Keratinocyte (primary cell): ENCODE measurements at regions not wholly inside any gene's neighbourhood (a gene's known extent, or its start where the extent isn't known, plus 50 kb on each side); places are given as distances from the start of the nearest gene placed in this dataset.
"Not testable (repeated sequence)": the region's sequence is repeated elsewhere in the genome, so short reads cannot be mapped to it uniquely, and the experiment has no call there.

ENCODE experiments used
- DNase-seq: peaks from one replicate; pipeline ENCODE4 v3.0.0-alpha.2; 2011; ENCODE audit warnings: low read depth, missing footprints, low spot score
- FAIRE-seq: peaks from 2 replicates; lab custom pipeline; 2011; peaks lifted over from hg19 to GRCh38; lab: Jason Lieb, UNC
- H2AFZ ChIP-seq: 2 replicates; pipeline ENCODE4 v1.6.0; 2012; ENCODE audit warnings: low read length, control low read depth, inconsistent platforms; ENCODE audit not compliant: control insufficient read depth
- H3K27ac ChIP-seq: 2 replicates; pipeline ENCODE4 v1.5.1; 2011; ENCODE audit warnings: low read length; ENCODE audit not compliant: control insufficient read depth, insufficient read depth
- H3K27me3 ChIP-seq: 3 replicates; pipeline ENCODE4 v1.6.0; 2011; ENCODE audit warnings: low read length; ENCODE audit not compliant: control insufficient read depth, insufficient read depth; ENCODE audit errors: extremely low read depth
- H3K36me3 ChIP-seq, 2 experiments: 2 replicates in 1 of 2; 3 replicates in 1 of 2; pipeline ENCODE4 v1.5.1; 2011; ENCODE audit warnings: low read length in 2 of 2, mild to moderate bottlenecking in 1 of 2; ENCODE audit not compliant: control insufficient read depth in 2 of 2, insufficient read depth in 2 of 2; ENCODE audit errors: extremely low read depth in 1 of 2
- H3K4me1 ChIP-seq: 3 replicates; pipeline ENCODE4 v1.5.1; 2011; ENCODE audit warnings: low read length; ENCODE audit not compliant: control insufficient read depth, insufficient read depth; ENCODE audit errors: extremely low read depth
- H3K4me2 ChIP-seq: 3 replicates; pipeline ENCODE4 v1.6.0; 2011; ENCODE audit warnings: low read depth, low read length; ENCODE audit not compliant: control insufficient read depth, insufficient read depth; ENCODE audit errors: extremely low read depth
- H3K4me3 ChIP-seq, 3 experiments: fragments of 200-600 bp in 1 of 3; sonication (generic) in 1 of 3; 2 replicates in 2 of 3; 3 replicates in 1 of 3; pipeline ENCODE4 v1.5.1; 2011 to 2016; ENCODE audit warnings: low read length in 3 of 3, mild to moderate bottlenecking in 3 of 3, control low read depth in 2 of 3, inconsistent platforms in 1 of 3, low read depth in 1 of 3, mixed read lengths in 1 of 3, mixed run types in 1 of 3, moderate library complexity in 1 of 3; ENCODE audit not compliant: control insufficient read depth in 2 of 3, insufficient read depth in 2 of 3; ENCODE audit errors: extremely low read depth in 1 of 3
- H3K79me2 ChIP-seq: 2 replicates; pipeline ENCODE4 v1.6.0; 2012; ENCODE audit warnings: low read length; ENCODE audit not compliant: control insufficient read depth, insufficient read depth
- H3K9ac ChIP-seq: 3 replicates; pipeline ENCODE4 v1.6.0; 2011; ENCODE audit warnings: low read length; ENCODE audit not compliant: control insufficient read depth, insufficient read depth; ENCODE audit errors: extremely low read depth
- H3K9me1 ChIP-seq: 3 replicates; pipeline ENCODE4 v1.6.0; 2011; ENCODE audit warnings: low read length; ENCODE audit not compliant: control insufficient read depth, insufficient read depth; ENCODE audit errors: extremely low read depth
- H3K9me3 ChIP-seq: 2 replicates; pipeline ENCODE4 v1.5.1; 2012; ENCODE audit warnings: low read depth, low read length; ENCODE audit not compliant: control insufficient read depth
- H4K20me1 ChIP-seq: 3 replicates; pipeline ENCODE4 v1.6.0; 2011; ENCODE audit warnings: low read length; ENCODE audit not compliant: control insufficient read depth, insufficient read depth; ENCODE audit errors: extremely low read depth
- dilution Hi-C: fragments of 300-500 bp; cut with MboI; formaldehyde crosslinking; loops from one replicate; pipeline ENCODE4 v1.7.0; 2020; ENCODE audit warnings: low sequenced_read_pairs; ENCODE audit not compliant: extremely low pct_ligation_motif_present

DNA sequence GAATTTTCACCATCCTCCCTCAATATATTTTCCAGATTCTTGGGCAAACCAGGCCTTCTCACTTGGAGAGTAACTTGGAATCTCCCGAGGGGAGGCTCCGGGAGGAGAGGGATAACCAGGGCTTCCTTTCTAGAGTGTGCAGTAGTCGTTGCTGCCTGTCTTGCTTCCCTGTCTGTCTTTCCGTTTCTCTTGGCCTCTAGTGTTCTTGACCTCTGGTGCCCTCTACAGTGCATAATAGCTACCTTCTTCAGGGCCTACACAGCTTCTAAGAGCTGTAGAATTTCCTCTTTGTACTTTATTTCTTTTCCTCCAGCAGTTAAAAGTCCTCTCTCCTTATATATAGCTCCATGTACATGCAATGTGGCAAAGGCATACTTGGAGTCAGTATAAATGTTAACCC, 339.8 kb upstream of the TGIF2LX start:
- dilution Hi-C loops, H3K4me2 ChIP-seq, H3K9me3 ChIP-seq, H3K4me3 ChIP-seq, H3K9me1 ChIP-seq, H3K36me3 ChIP-seq, H3K9ac ChIP-seq, H3K27ac ChIP-seq, H2AFZ ChIP-seq, DNase-seq, H4K20me1 ChIP-seq, FAIRE-seq, H3K27me3 ChIP-seq, H3K4me1 ChIP-seq, H3K79me2 ChIP-seq: not testable (repeated sequence)

- H3K4me2 ChIP-seq, H3K9me3 ChIP-seq, H4K20me1 ChIP-seq, H3K36me3 ChIP-seq, DNase-seq, H3K4me3 ChIP-seq, H3K4me1 ChIP-seq, dilution Hi-C loops, H2AFZ ChIP-seq, FAIRE-seq, H3K27me3 ChIP-seq, H3K27ac ChIP-seq, H3K9ac ChIP-seq, H3K79me2 ChIP-seq, H3K9me1 ChIP-seq: not testable (repeated sequence)
Measured at GRCh38 chrX:89631858-89632257, 289.9 kb upstream of the TGIF2LX start.

DNA sequence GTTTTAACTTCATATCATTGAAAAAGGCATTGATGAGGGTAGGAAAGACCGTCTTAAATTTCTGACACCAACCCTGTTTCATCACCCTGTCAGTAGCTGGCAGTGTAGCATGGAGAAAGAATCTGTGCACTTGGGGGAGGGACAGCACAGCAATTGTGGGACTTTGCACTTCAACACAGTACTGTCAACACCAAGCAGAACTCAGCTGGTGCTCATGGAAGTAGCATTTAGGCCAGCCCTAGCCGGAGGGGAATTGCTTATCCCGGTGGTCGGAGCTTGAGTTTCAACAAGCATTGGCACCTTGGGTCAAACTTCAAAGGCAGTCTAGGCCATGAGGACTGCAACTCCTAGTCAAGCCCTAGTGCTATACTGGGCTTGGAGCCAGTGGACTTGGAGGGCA, 285.8 kb upstream of the TGIF2LX start:
- H3K9ac ChIP-seq, H3K36me3 ChIP-seq, H3K9me3 ChIP-seq, H4K20me1 ChIP-seq, H2AFZ ChIP-seq, H3K4me2 ChIP-seq, H3K9me1 ChIP-seq, DNase-seq, H3K4me1 ChIP-seq, FAIRE-seq, H3K27ac ChIP-seq, dilution Hi-C loops, H3K79me2 ChIP-seq, H3K4me3 ChIP-seq, H3K27me3 ChIP-seq: not testable (repeated sequence)

DNA sequence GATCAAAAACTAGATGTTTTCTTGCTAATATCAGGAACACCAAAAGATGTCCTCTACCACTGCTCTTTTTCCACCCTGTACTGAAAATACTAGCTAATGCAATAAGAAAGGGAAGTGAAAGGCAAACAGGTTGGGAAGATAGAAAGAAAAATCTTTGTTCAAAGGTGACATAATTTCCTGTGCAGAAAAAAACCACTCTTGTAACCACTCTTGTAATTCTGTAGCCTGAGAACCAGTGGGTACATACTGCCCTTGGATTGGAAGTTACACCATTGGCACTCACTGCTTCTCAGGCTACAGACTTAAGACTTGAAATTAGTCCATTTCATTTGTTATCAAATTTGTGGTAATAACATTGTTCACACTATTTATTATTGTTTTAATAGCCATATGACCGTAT, 263.0 kb upstream of the TGIF2LX start:
- H3K9me3 ChIP-seq, H4K20me1 ChIP-seq, DNase-seq, H2AFZ ChIP-seq, H3K9ac ChIP-seq, H3K4me3 ChIP-seq, H3K27ac ChIP-seq, H3K4me1 ChIP-seq, H3K9me1 ChIP-seq, dilution Hi-C loops, H3K79me2 ChIP-seq, H3K4me2 ChIP-seq, H3K27me3 ChIP-seq, FAIRE-seq, H3K36me3 ChIP-seq: not testable (repeated sequence)

GRCh38 chrX:89706481-89706880, 215.2 kb upstream of the TGIF2LX start:
- H3K9me1 ChIP-seq, H3K4me1 ChIP-seq, H3K9ac ChIP-seq, H3K79me2 ChIP-seq, H3K4me3 ChIP-seq, H3K27me3 ChIP-seq, H3K4me2 ChIP-seq, FAIRE-seq, H3K36me3 ChIP-seq, H3K9me3 ChIP-seq, DNase-seq, H2AFZ ChIP-seq, H3K27ac ChIP-seq, H4K20me1 ChIP-seq, dilution Hi-C loops: not testable (repeated sequence)
